NCI-H2171 (cell line): ENCODE measurements at regions not wholly inside any gene's neighbourhood (a gene's known extent, or its start where the extent isn't known, plus 50 kb on each side); places are given as distances from the start of the nearest gene placed in this dataset.
"Not testable (repeated sequence)": the region's sequence is repeated elsewhere in the genome, so short reads cannot be mapped to it uniquely, and the experiment has no call there.

Experiments used
- DNase-seq: peaks from one replicate; lab custom pipeline; 2025; lab: John Stamatoyannopoulos, UW

DNA sequence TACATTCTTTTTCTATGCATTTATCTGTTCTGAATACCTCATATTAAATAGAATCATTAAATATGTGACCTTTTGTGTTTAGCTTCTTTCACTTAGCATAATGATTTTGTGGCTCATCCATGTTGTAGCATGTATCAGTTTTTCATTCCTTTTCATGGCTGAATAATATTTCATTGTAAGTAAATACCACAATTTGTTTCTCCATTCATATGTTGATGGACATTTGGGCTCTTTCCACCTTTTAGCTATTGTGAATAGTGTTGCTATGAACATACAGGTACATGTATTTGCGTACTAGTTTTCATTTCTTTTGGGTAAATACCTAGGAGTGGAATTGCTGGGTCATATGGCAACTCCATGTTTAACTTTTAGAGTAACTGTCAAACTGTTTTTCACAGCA is 85.1 kb downstream of the GNL3L start:
- no peak for DNase-seq

DNA sequence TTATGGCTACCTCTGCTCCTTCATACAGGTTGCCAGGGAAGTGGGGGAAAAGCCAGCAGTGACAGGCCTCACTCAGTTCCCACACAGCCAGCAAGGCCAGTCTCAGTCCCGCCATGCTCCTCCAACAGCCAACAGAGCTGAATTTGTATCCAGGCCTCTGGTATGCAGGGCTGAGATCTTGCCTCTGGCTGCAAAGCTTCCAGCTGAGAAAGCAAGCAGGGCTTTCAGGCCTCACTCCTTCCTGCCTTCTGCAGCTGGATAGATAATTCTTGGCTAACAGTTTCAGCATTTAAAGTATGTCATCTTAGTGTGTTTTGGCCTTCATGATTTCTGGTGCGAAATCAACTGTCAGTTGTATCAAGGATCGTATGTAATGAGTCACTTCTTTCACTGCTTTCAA is 103.6 kb downstream of the GNL3L start:
- DNase-seq, result no peak

DNA sequence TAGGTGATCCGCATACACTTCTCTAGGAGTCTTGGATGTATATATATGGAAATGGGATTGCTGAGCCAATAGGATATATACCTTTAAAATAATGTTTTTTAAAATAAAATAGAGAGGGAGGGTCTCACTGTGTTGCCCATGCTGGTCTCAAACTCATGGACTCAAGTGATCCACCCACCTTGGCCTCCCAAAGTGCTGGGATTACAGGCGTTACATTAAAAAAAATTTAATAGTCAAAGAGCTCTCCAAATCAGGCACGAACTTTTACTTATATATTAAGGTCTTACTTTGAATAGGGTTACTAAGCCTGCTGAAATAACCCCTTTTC is 109.0 kb downstream of the GNL3L start:
- no peak for DNase-seq

DNA sequence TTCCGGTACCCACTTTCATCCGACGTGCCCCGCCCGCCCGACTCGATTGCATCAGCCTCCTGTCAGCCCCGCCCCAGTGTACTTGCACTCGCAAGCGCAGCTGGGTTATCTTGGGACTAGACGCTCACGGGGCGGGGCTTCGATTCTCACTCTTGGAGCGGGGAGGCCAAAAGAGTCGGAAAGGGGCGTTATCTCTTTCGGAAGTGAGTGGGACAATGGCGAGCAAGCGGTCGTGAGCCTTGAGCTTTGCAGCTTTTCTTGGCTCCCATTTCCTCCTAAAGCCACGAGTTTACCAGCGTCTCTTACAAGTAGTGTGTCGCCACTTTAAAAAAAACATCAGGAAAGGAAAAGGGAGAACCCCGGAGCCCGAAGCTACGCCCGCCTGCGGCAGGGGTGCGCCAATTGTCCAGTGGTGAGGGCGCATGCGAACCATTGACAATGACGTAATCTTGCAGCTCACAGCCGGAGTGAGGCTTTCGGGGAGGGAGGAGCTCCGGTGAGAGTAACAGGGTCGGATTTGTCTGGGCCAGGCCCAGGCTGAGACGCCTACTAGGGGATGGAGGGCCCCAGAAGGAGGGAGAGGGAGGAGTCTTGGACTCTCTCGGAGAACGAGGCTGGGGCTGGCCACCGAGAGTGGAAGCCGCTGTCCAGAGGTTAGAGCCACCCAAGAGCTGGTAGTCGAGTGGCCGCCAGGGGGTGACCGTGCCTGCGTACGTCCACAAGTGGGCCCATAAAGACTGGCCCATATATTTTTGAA is 109.5 kb downstream of the GNL3L start:
- DNase-seq, result peak; percentile 90

DNA sequence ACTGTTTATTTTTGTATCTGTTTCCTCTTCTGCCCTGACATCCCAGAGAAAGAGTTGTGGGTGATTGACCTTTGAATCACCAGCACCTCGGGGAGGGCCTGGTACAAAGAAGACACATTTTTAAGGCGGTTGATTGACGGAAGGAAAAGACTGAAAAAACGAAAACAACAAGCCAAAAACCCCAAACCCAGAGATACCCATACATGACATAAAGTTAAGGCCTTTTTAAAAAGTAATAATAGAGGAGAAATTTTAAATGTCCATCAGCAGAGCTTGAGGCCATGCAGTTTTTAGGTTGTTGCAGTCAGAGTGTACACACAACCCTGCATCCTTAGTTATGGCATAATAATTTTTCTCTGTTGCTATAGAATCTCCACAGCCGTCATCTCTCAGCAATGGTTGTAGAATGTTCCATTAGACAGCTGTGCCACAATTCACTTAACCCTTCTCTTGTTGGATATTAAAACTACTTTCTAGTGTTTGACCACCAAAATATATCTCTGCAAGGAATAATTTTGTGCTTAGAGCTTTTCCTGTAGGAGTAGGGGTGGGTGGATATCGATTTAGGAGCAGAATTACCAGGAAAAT is 110.2 kb downstream of the GNL3L start:
- no peak for DNase-seq

DNA sequence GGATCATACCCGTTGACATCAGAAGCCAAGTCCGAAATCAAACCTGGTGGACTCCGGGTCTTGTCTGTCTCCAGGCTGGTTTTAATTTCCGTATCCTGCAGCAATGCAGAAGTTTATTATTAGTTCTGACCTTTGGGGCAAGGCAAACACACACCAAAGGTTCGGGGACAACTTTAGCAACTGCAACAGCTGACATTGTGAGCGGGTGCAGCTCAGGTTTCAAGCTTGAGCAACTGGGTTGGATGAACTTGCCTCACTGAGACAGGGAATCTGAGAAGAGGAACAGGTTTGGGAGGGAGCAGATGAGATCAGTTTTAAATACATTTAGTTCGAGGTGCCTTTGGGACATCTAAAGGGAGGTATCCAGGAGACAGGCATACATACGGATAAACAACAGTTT is 110.7 kb downstream of the GNL3L start:
- peak; percentile 34 for DNase-seq

DNA sequence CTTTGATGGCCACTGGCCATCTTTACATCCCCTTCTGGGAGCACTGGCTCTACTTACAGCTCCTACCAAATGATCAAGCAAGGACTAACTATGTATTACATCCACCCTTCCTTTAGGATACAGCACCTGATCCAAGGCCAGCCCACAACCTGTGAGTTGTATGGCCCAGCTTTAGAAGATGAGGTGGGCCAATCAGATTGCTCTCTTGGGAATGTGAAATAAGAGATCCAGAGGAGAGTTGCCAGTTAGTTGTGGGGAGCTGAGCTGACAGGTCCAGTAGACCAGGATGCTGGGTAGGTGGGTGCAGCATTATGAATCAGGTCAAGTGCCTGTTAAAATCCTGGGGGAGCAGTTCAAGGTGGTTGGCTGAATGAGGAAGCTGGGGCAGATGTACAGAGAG is 111.5 kb downstream of the GNL3L start:
- no peak for DNase-seq

DNA sequence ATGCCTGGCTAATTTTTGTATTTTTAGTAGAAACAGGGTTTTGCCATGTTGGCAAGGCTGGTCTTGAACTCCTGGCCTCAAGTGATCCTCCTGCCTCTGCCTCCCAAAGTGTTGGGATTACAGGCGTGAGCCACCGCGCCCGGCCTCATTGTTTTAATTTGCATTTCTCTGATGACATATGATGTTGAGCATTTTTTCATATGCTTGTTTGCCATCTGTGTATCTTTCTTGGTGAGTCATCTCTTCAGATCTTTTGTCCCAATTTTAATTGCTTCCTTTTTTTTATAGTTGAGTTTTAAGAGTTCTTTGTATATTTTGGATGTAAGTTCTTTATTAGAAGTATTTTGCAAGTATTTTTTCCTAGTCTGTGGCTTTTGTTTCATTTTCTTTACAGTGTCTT is 117.6 kb downstream of the GNL3L start:
- DNase-seq, result not testable (repeated sequence)

DNA sequence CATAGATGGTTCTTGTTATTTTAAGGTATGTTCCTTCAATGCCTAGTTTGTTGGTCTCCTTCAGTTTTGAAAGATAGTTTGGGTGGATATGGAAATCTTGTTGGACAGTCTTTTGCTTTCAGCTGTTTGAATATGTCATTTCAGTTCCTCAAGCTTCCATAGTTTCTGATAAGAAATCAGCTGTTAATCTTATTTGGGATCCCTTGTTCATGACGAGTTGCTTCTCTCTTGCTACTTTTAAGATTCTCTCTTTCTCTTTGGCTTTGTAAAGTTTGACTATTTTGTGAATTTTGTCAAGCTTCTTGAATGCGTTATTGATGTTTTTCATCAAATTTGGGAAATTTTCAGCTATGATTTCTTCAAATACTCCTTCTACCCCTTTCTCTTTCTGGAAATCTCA is 129.5 kb downstream of the GNL3L start:
- no peak for DNase-seq

DNA sequence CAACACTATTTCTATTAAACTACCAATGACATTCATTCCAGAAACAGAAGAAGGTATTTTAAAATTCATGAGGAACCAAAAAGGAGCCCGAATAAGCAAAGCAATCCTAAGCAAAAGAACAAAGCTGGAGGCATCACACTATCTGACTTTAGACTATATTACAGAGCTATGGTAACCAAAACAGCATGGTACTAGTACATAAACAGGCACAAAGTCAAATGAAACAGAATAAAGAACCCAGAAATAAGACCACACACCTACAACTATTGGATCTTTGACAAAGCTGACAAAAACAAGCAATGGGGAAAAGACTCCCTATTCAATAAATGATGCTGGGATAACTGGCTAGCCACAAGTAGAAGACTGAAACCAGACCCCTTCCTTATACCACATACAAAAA is 122.3 kb downstream of the ITIH6 start:
- DNase-seq, result no peak

DNA sequence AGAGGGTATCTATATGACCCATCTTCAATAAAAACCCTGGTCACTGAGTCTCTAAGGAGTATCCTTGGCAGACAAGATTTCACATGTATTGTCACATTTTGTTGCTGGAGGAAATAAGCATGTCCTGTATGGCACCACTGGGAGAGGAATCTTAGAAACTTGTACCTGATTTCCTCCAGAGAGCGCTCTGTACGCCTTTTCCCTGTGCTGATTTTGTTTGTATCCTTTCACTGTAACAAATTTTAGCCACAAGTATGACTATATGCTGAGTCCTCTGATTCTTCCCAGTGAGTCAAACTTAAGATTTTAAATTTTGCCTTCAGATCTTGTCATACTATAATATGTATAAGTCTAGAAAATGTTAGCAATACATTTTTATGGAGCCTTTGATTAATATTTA is 102.8 kb downstream of the ITIH6 start:
- no peak for DNase-seq

DNA sequence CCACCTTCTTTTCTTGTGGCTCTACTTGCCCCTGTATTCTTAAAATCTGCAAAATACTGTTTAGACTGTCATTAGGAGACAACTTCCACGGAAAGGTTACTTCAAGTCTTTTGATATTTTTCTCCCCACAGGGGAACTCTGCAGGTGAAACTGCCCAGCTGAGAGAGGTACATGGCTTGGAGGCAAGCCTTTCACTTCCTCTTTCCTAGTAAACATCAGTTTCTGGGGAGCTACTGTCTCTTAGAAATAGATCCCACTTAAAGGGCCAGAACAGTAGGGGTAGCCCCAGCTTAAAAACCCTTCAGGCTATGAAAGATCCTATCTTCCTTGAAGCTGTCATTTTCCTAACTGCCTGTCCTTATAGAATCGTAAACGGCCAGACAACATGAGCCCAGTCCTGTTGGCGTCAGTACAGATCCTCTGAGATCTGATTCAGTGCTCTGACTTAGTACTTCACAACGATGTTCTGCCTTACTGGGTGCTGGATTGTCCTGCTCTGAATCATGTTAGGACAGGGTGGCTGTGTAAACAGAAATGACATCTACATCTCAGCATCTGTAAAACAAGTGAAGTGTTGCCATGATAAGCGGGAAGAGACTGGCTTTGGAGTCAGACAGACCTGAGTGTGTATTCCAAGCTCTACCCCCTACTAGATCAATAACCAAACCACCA is 102.1 kb downstream of the ITIH6 start:
- DNase-seq, result no peak
